ENCODE measurements at regions not wholly inside any gene's neighbourhood (a gene's known extent, or its start where the extent isn't known, plus 50 kb on each side); places are given as distances from the start of the nearest gene placed in this dataset.

GRCh38 chr22:47361247-47361646 lies 598.8 kb downstream of the TBC1D22A start:
- TF ChIP-seq SP5 (CRISPR knock-in tag; IDR thresholded peaks at IDR 0.05; ENCODE audit: borderline replicate concordance, low read depth) (no peak), HNF4G (IDR thresholded peaks at IDR 0.05; ENCODE audit: borderline replicate concordance, low read depth, low read length) (no peak), HNF4G (CRISPR knock-in tag; IDR thresholded peaks at IDR 0.05; ENCODE audit: borderline replicate concordance, low read depth) (no peak)
- TF ChIP-seq, protein P1, sequence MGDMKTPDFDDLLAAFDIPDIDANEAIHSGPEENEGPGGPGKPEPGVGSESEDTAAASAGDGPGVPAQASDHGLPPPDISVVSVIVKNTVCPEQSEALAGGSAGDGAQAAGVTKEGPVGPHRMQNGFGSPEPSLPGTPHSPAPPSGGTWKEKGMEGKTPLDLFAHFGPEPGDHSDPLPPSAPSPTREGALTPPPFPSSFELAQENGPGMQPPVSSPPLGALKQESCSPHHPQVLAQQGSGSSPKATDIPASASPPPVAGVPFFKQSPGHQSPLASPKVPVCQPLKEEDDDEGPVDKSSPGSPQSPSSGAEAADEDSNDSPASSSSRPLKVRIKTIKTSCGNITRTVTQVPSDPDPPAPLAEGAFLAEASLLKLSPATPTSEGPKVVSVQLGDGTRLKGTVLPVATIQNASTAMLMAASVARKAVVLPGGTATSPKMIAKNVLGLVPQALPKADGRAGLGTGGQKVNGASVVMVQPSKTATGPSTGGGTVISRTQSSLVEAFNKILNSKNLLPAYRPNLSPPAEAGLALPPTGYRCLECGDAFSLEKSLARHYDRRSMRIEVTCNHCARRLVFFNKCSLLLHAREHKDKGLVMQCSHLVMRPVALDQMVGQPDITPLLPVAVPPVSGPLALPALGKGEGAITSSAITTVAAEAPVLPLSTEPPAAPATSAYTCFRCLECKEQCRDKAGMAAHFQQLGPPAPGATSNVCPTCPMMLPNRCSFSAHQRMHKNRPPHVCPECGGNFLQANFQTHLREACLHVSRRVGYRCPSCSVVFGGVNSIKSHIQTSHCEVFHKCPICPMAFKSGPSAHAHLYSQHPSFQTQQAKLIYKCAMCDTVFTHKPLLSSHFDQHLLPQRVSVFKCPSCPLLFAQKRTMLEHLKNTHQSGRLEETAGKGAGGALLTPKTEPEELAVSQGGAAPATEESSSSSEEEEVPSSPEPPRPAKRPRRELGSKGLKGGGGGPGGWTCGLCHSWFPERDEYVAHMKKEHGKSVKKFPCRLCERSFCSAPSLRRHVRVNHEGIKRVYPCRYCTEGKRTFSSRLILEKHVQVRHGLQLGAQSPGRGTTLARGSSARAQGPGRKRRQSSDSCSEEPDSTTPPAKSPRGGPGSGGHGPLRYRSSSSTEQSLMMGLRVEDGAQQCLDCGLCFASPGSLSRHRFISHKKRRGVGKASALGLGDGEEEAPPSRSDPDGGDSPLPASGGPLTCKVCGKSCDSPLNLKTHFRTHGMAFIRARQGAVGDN (CRISPR knock-in tag; IDR thresholded peaks at IDR 0.05): no peak

Data from HepG2 (cell line).